ENCODE measurements at regions not wholly inside any gene's neighbourhood (a gene's known extent, or its start where the extent isn't known, plus 50 kb on each side); places are given as distances from the start of the nearest gene placed in this dataset.

- no peak for TF ChIP-seq POLR2A (IDR thresholded peaks at IDR 0.05)
- no peak for TF ChIP-seq CTCF (IDR thresholded peaks at IDR 0.05)
Observed at GRCh38 chr2:162938387-162938786, 99.8 kb upstream of the KCNH7 start.
